ENCODE measurements at regions not wholly inside any gene's neighbourhood (a gene's known extent, or its start where the extent isn't known, plus 50 kb on each side); places are given as distances from the start of the nearest gene placed in this dataset.

DNA sequence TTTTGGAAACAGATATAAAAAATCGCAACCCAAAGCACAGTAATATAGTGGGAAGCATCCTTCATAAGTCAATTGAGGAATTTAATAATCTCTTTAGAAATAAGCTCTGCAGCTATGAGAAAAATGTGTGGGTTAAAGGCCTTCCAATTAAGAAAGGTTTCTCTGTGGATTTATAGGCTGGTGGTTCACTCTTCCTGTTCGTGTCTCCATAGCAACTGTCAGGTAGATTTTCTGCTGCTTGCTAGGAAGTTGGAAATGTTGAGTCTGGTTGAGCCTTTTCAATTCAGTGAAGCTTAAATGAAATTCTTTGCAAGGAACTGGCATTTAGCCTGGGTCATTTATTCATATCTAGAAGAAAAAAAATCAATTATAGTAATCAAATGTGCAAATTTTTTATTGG lies 652.8 kb upstream of the CELF2 start:
- no peak for DNase-seq (ENCODE audit: low read depth in 1 of 2, low spot score in 1 of 2)
- no peak for ATAC-seq
- Histone ChIP-seq H3K9me3 (no peaks in the 10 kb centered on the region; the same call in 2 of the 3 replicates), H3K27ac (no peak overlapping the region), H3K4me1 (no peaks in the 10 kb centered on the region), H3K4me3 (no peak overlapping the region), H3K4me2 (no peak overlapping the region)
- 8% methylated on average over 2 of the region's 2 CpGs for WGBS (ENCODE audit: missing lambda C conversion rate)
- FAIRE-seq, result no peak
- TF ChIP-seq JUNB (IDR thresholded peaks at IDR 0.05) (no peak), BHLHE40 (IDR thresholded peaks at IDR 0.05; ENCODE audit: low read depth, low read length) (no peak), RCOR1 (IDR thresholded peaks at IDR 0.05; ENCODE audit: low read depth, low read length) (no peak), PHF8 (IDR thresholded peaks at IDR 0.05; ENCODE audit: borderline replicate concordance, low read depth) (no peak), JUN (IDR thresholded peaks at IDR 0.05) (no peak), ESRRA (IDR thresholded peaks at IDR 0.05; ENCODE audit: borderline replicate concordance, low read length) (no peak), ZNF302 (CRISPR knock-in tag; IDR thresholded peaks at IDR 0.05) (no peak), POLR2AphosphoS2 (conservative IDR thresholded peaks at IDR 0.05; ENCODE audit: low read length) (no peak), RAD21 (conservative IDR thresholded peaks at IDR 0.05 in 1 of 2, IDR thresholded peaks at IDR 0.05 in 1 of 2) (no peak)
- TF ChIP-seq, protein P1, sequence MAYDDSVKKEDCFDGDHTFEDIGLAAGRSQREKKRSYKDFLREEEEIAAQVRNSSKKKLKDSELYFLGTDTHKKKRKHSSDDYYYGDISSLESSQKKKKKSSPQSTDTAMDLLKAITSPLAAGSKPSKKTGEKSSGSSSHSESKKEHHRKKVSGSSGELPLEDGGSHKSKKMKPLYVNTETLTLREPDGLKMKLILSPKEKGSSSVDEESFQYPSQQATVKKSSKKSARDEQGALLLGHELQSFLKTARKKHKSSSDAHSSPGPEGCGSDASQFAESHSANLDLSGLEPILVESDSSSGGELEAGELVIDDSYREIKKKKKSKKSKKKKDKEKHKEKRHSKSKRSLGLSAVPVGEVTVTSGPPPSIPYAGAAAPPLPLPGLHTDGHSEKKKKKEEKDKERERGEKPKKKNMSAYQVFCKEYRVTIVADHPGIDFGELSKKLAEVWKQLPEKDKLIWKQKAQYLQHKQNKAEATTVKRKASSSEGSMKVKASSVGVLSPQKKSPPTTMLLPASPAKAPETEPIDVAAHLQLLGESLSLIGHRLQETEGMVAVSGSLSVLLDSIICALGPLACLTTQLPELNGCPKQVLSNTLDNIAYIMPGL (CRISPR knock-in tag; IDR thresholded peaks at IDR 0.05; ENCODE audit: borderline replicate concordance), result no peak
- CTCF ChIA-PET, result interaction anchor here (1.6 kb wide), 1 partner anchor 17 kb away, joined by 4 read pairs; no protein-coding TSS in a partner anchor
- POLR2A ChIA-PET, result no interaction called here

DNA sequence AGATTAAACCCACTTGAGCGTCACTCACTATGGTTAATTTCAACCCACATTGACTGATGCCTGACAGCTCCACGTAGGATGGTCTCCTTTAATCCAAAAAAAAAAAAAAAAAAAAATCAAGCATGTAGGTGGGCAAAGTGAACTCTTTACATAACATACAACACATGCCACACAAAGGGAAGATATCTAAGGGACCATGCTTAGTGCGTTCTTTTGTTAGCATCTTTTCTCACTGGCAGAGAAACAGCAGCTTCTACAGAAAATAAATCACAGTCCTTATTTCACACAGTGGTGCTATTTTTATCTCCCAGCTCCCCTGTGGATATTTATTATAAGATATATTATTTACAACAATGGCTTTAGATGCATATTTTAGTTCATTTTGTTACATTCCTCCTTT lies 652.0 kb upstream of the CELF2 start:
- ATAC-seq, result no peak
- H3K4me2 ChIP-seq, result no peak overlapping the region
- H3K9me3 ChIP-seq, result no peaks in the 10 kb centered on the region; the same call in 2 of the 3 replicates
- 20% methylated on average over 3 of the region's 3 CpGs for WGBS (ENCODE audit: missing lambda C conversion rate)
- FAIRE-seq, result no peak
- TF ChIP-seq MAZ (IDR thresholded peaks at IDR 0.05; ENCODE audit: borderline replicate concordance, low read depth, low read length) (no peak), SREBF2 (IDR thresholded peaks at IDR 0.05) (no peak), ZNF302 (CRISPR knock-in tag; IDR thresholded peaks at IDR 0.05) (no peak), POLR2AphosphoS2 (conservative IDR thresholded peaks at IDR 0.05; ENCODE audit: low read length) (no peak), NR3C1 (IDR thresholded peaks at IDR 0.05) (no peak), ESRRA (IDR thresholded peaks at IDR 0.05; ENCODE audit: borderline replicate concordance, low read length) (no peak), NFE2L2 (conservative IDR thresholded peaks at IDR 0.05; ENCODE audit: low read length) (no peak), MYC (IDR thresholded peaks at IDR 0.05; ENCODE audit: borderline replicate concordance, low read length) (no peak), RAD21 (conservative IDR thresholded peaks at IDR 0.05 in 1 of 2, IDR thresholded peaks at IDR 0.05 in 1 of 2) (no peak), CHD2 (IDR thresholded peaks at IDR 0.05; ENCODE audit: low read length, partially characterized antibody) (no peak), CBX8 (IDR thresholded peaks at IDR 0.05) (no peak), KDM1A (IDR thresholded peaks at IDR 0.05; ENCODE audit: low read depth) (no peak), RARB (CRISPR knock-in tag; IDR thresholded peaks at IDR 0.05) (no peak)
- TF ChIP-seq, protein P2, sequence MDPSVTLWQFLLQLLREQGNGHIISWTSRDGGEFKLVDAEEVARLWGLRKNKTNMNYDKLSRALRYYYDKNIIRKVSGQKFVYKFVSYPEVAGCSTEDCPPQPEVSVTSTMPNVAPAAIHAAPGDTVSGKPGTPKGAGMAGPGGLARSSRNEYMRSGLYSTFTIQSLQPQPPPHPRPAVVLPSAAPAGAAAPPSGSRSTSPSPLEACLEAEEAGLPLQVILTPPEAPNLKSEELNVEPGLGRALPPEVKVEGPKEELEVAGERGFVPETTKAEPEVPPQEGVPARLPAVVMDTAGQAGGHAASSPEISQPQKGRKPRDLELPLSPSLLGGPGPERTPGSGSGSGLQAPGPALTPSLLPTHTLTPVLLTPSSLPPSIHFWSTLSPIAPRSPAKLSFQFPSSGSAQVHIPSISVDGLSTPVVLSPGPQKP (IDR thresholded peaks at IDR 0.05; ENCODE audit: low read depth, low read length), result no peak
- TF ChIP-seq, protein P3, sequence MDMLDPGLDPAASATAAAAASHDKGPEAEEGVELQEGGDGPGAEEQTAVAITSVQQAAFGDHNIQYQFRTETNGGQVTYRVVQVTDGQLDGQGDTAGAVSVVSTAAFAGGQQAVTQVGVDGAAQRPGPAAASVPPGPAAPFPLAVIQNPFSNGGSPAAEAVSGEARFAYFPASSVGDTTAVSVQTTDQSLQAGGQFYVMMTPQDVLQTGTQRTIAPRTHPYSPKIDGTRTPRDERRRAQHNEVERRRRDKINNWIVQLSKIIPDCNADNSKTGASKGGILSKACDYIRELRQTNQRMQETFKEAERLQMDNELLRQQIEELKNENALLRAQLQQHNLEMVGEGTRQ (IDR thresholded peaks at IDR 0.05), result no peak
- TF ChIP-seq, protein P4, sequence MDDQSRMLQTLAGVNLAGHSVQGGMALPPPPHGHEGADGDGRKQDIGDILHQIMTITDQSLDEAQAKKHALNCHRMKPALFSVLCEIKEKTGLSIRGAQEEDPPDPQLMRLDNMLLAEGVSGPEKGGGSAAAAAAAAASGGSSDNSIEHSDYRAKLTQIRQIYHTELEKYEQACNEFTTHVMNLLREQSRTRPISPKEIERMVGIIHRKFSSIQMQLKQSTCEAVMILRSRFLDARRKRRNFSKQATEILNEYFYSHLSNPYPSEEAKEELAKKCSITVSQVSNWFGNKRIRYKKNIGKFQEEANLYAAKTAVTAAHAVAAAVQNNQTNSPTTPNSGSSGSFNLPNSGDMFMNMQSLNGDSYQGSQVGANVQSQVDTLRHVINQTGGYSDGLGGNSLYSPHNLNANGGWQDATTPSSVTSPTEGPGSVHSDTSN (IDR thresholded peaks at IDR 0.05), result no peak
- H3K4me3 ChIP-seq, result no peak overlapping the region
- no peak overlapping the region for H3K27ac ChIP-seq
- POLR2A ChIA-PET, result no interaction called here
- CTCF ChIA-PET, result interaction anchor here (1.6 kb wide), 1 partner anchor 17 kb away, joined by 4 read pairs; no protein-coding TSS in a partner anchor
- no peaks in the 10 kb centered on the region for H3K4me1 ChIP-seq
- DNase-seq (ENCODE audit: low read depth in 1 of 2, low spot score in 1 of 2), result no peak
